IMR-90 (cell line): ENCODE measurements at regions not wholly inside any gene's neighbourhood (a gene's known extent, or its start where the extent isn't known, plus 50 kb on each side); places are given as distances from the start of the nearest gene placed in this dataset.

Source experiments
- ATAC-seq: fragments of 200-7000 bp; cut with Tn5 transposase; 2 replicates; pipeline ENCODE4 v1.9.1; 2020; ENCODE audit warnings: low read depth, mild to moderate bottlenecking, moderate library complexity
- BruUV-seq: library from RNA; stranded (reverse); fragments of 400-500 nt; replicated peaks from 2 replicates; lab custom pipeline; 2021; lab: Mats Ljungman, UMichigan
- CTCF ChIA-PET: fragments of 300-600 bp; formaldehyde crosslinking; extraction: SDS; loops from one replicate; lab custom pipeline; 2021; ENCODE audit warnings: antibody characterized with exemption; lab: Yijun Ruan, JAX
- POLR2A ChIA-PET: fragments of 300-600 bp; sonication (Branson Sonifier 250); formaldehyde crosslinking; loops from one replicate; lab custom pipeline; 2022; ENCODE audit warnings: antibody characterized with exemption; ENCODE audit not compliant: unreplicated experiment; lab: Charles Lee
- DNase-seq: peaks from one replicate; pipeline ENCODE4 v3.0.0; 2013
- H2AFZ ChIP-seq: replicated peaks from 2 replicates; pipeline ENCODE3; 2013; ENCODE audit warnings: low read length, mild to moderate bottlenecking; ENCODE audit not compliant: poor library complexity
- H2AK5ac ChIP-seq: 2 replicates; pipeline ENCODE4 v1.6.1; 2013; ENCODE audit warnings: low read depth, low read length, inconsistent platforms
- H2AK9ac ChIP-seq: replicated peaks from 2 replicates; pipeline ENCODE3; 2013; ENCODE audit warnings: mild to moderate bottlenecking, low read depth, low read length, moderate library complexity; ENCODE audit not compliant: poor library complexity
- H2BK120ac ChIP-seq: 2 replicates; pipeline ENCODE4 v1.6.1; 2013; ENCODE audit warnings: low read depth, low read length, inconsistent platforms
- H2BK15ac ChIP-seq: 3 replicates; pipeline ENCODE4 v1.6.1; 2013; ENCODE audit warnings: low read depth, low read length, inconsistent platforms
- H2BK20ac ChIP-seq: 2 replicates; pipeline ENCODE4 v1.6.1; 2013; ENCODE audit warnings: low read depth, mild to moderate bottlenecking, inconsistent platforms, low read length, moderate library complexity
- H2BK5ac ChIP-seq: 2 replicates; pipeline ENCODE4 v1.6.1; 2013; ENCODE audit warnings: mild to moderate bottlenecking, low read depth, low read length, inconsistent platforms; ENCODE audit not compliant: poor library complexity, severe bottlenecking
- H3K14ac ChIP-seq: replicated peaks from 2 replicates; pipeline ENCODE4 v1.6.1; 2013; ENCODE audit warnings: low read depth, low read length, inconsistent platforms
- H3K18ac ChIP-seq: 2 replicates; pipeline ENCODE4 v1.6.1; 2013; ENCODE audit warnings: low read depth, low read length, control low read depth
- H3K23ac ChIP-seq: 2 replicates; pipeline ENCODE4 v1.6.1; 2013; ENCODE audit warnings: low read depth, low read length, inconsistent platforms
- H3K27ac ChIP-seq: 2 replicates; pipeline ENCODE4 v1.5.1; 2013; ENCODE audit warnings: mild to moderate bottlenecking, control low read depth, low read length; ENCODE audit not compliant: insufficient read depth
- H3K27me3 ChIP-seq: 2 replicates; pipeline ENCODE4 v1.6.1; 2013; ENCODE audit warnings: low read length; ENCODE audit not compliant: control insufficient read depth, insufficient read depth
- H3K36me3 ChIP-seq: 2 replicates; pipeline ENCODE4 v1.6.1; 2013; ENCODE audit warnings: low read length, mixed read lengths; ENCODE audit not compliant: control insufficient read depth, insufficient read depth
- H3K4ac ChIP-seq: 2 replicates; pipeline ENCODE4 v1.6.1; 2013; ENCODE audit warnings: low read depth, low read length, inconsistent platforms
- H3K4me1 ChIP-seq: 2 replicates; pipeline ENCODE4 v1.6.1; 2013; ENCODE audit warnings: low read length, mixed read lengths; ENCODE audit not compliant: control insufficient read depth, insufficient read depth
- H3K4me2 ChIP-seq: 2 replicates; pipeline ENCODE4 v1.6.1; 2013; ENCODE audit warnings: low read depth, mild to moderate bottlenecking, control low read depth, low read length, moderate library complexity
- H3K4me3 ChIP-seq: 2 replicates; pipeline ENCODE4 v1.5.1; 2013; ENCODE audit warnings: low read depth, mild to moderate bottlenecking, control low read depth, low read length, moderate library complexity; ENCODE audit not compliant: insufficient read depth
- H3K56ac ChIP-seq: 2 replicates; pipeline ENCODE4 v1.6.1; 2013; ENCODE audit warnings: low read length, inconsistent platforms; ENCODE audit not compliant: insufficient read depth; ENCODE audit errors: extremely low read depth
- H3K79me1 ChIP-seq, 2 experiments: 2 replicates each; pipeline ENCODE4 v1.6.1; 2013; ENCODE audit warnings: low read length in 2 of 2, inconsistent platforms in 1 of 2, low read depth in 1 of 2
- H3K9ac ChIP-seq: 2 replicates; pipeline ENCODE4 v1.6.1; 2013; ENCODE audit warnings: low read depth, low read length, control low read depth
- H3K9me1 ChIP-seq: 2 replicates; pipeline ENCODE4 v1.6.1; 2013; ENCODE audit warnings: low read length, inconsistent platforms; ENCODE audit not compliant: insufficient read depth
- H3K9me3 ChIP-seq: 2 replicates; pipeline ENCODE4 v1.6.1; 2013; ENCODE audit warnings: low read length; ENCODE audit not compliant: control insufficient read depth, insufficient read depth
- H4K20me1 ChIP-seq: 2 replicates; pipeline ENCODE4 v1.6.1; 2013; ENCODE audit warnings: low read length, inconsistent platforms; ENCODE audit not compliant: insufficient read depth
- H4K5ac ChIP-seq: 2 replicates; pipeline ENCODE4 v1.6.1; 2013; ENCODE audit warnings: mild to moderate bottlenecking, low read depth, low read length, control low read depth
- H4K8ac ChIP-seq, 2 experiments: 2 replicates each; pipeline ENCODE4 v1.6.1; 2013; ENCODE audit warnings: low read depth in 2 of 2, low read length in 2 of 2, control low read depth in 1 of 2, inconsistent platforms in 1 of 2
- H4K91ac ChIP-seq: 2 replicates; pipeline ENCODE4 v1.6.1; 2013; ENCODE audit warnings: low read depth, low read length, inconsistent platforms; ENCODE audit not compliant: insufficient read depth
- BHLHE40 ChIP-seq: fragments of 150-350 bp; IDR thresholded peaks from 2 replicates; pipeline ENCODE4 v1.6.1; 2016; ENCODE audit warnings: mild to moderate bottlenecking, low read depth, low read length
- CEBPB ChIP-seq: IDR thresholded peaks from 2 replicates; pipeline ENCODE4 v1.6.1; 2012; ENCODE audit warnings: low read depth, low read length, improper control_type of control experiment
- CHD1 ChIP-seq: IDR thresholded peaks from 2 replicates; pipeline ENCODE4 v1.6.1; 2012; ENCODE audit warnings: low read depth, low read length, improper control_type of control experiment
- CTCF ChIP-seq: conservative IDR thresholded peaks from 2 replicates; pipeline ENCODE4 v1.5.1; 2012; ENCODE audit warnings: mild to moderate bottlenecking, low read depth, low read length, improper control_type of control experiment
- ELK1 ChIP-seq: fragments of 150-350 bp; IDR thresholded peaks from 2 replicates; pipeline ENCODE4 v1.6.1; 2016; ENCODE audit warnings: low read depth, mild to moderate bottlenecking, low read length, moderate library complexity, borderline replicate concordance
- FOS ChIP-seq: fragments of 150-350 bp; IDR thresholded peaks from 2 replicates; pipeline ENCODE4 v1.6.1; 2016; ENCODE audit warnings: low read depth, low read length
- MAFK ChIP-seq: IDR thresholded peaks from 2 replicates; pipeline ENCODE4 v1.6.1; 2012; ENCODE audit warnings: low read depth, low read length, improper control_type of control experiment
- MXI1 ChIP-seq: IDR thresholded peaks from 2 replicates; pipeline ENCODE4 v1.6.1; 2012; ENCODE audit warnings: low read depth, mild to moderate bottlenecking, low read length, moderate library complexity, borderline replicate concordance
- NFE2L2 ChIP-seq: fragments of 150-350 bp; IDR thresholded peaks from 2 replicates; pipeline ENCODE4 v1.6.1; 2016; ENCODE audit warnings: low read depth, mild to moderate bottlenecking, low read length
- POLR2A ChIP-seq: IDR thresholded peaks from 2 replicates; pipeline ENCODE4 v1.6.1; 2012; ENCODE audit warnings: mild to moderate bottlenecking, low read depth, low read length
- RAD21 ChIP-seq: IDR thresholded peaks from 2 replicates; pipeline ENCODE4 v1.6.1; 2012; ENCODE audit warnings: low read length, improper control_type of control experiment
- RCOR1 ChIP-seq: IDR thresholded peaks from 2 replicates; pipeline ENCODE4 v1.6.1; 2012; ENCODE audit warnings: mild to moderate bottlenecking, low read length, improper control_type of control experiment; ENCODE audit not compliant: insufficient replicate concordance
- RFX5 ChIP-seq: IDR thresholded peaks from 2 replicates; pipeline ENCODE4 v1.8.0; 2012; ENCODE audit warnings: low read depth, mild to moderate bottlenecking, low read length, moderate library complexity
- SMC3 ChIP-seq: fragments of 150-350 bp; IDR thresholded peaks from 2 replicates; pipeline ENCODE4 v1.6.1; 2016; ENCODE audit warnings: low read depth, mild to moderate bottlenecking, antibody characterized with exemption, low read length, moderate library complexity
- USF2 ChIP-seq: fragments of 150-350 bp; IDR thresholded peaks from 2 replicates; pipeline ENCODE4 v1.6.1; 2017; ENCODE audit warnings: mild to moderate bottlenecking, antibody characterized with exemption, low read length, low read depth
- WGBS, 2 experiments: methylation state at CpG; one replicate each; pipeline versions ENCODE4 v1.1.5 to v1.1.7; 2013; ENCODE audit warnings: missing lambda C conversion rate in 2 of 2; ENCODE audit not compliant: insufficient read length in 1 of 2; ENCODE audit errors: extremely low coverage in 2 of 2; 5-methylcytosine and 5-hydroxymethylcytosine counted together
- dilution Hi-C: fragments of 300-500 bp; cut with HindIII; formaldehyde crosslinking; loops from one replicate; pipeline ENCODE4 v1.14.3; 2018; ENCODE audit warnings: low sequenced_read_pairs; ENCODE audit not compliant: unreplicated experiment
- in situ Hi-C: fragments of 300-500 bp; cut with MboI; formaldehyde crosslinking; loops from 3 replicates; pipeline ENCODE4 v1.14.3; 2019; ENCODE audit warnings: low sequenced_read_pairs, inconsistent platforms, mixed read lengths
- intact Hi-C: fragments of 100-400 bp; cut with micrococcal nuclease; formaldehyde crosslinking; loops from 2 replicates; pipeline ENCODE4 v1.10.0; 2022

GRCh38 chr1:78329475-78329874 lies 161.3 kb upstream of the PTGFR start:
- dilution Hi-C loops, result no loop called here
- Histone ChIP-seq H2AFZ (no peak overlapping the region), H3K4ac (no peak overlapping the region), H3K36me3 (no peaks in the 10 kb centered on the region), H3K4me3 (no peak overlapping the region), H2AK9ac (no peak overlapping the region), H3K79me1 (no peaks in the 10 kb centered on the region), H2BK15ac (no peak overlapping the region), H4K20me1 (no peaks in the 10 kb centered on the region), H3K27ac (no peak overlapping the region), H3K23ac (no peak overlapping the region), H3K4me2 (no peak overlapping the region), H2BK20ac (no peak overlapping the region), H3K9ac (no peak overlapping the region), H4K91ac (no peak overlapping the region), H3K27me3 (no peaks in the 10 kb centered on the region), H3K18ac (no peak overlapping the region), H3K4me1 (no peaks in the 10 kb centered on the region), H3K9me3 (no peaks in the 10 kb centered on the region), H4K8ac (no peak overlapping the region), H2BK5ac (no peak overlapping the region), H3K56ac (no peak overlapping the region), H4K5ac (no peak overlapping the region), H2BK120ac (no peak overlapping the region), H2AK5ac (no peak overlapping the region), H3K9me1 (0 out of 2 replicates have a peak, but pooled peaks cover 2% of the 10 kb centered on the region), H3K14ac (no peak overlapping the region)
- BruUV-seq, result no TSS peak
- no CpG with 5 or more reads among the region's 5 CpGs for WGBS, 2 experiments
- CTCF ChIA-PET, result no interaction called here
- intact Hi-C loops, result no loop called here
- DNase-seq, result no peak
- TF ChIP-seq USF2, result no peak
- no peak for TF ChIP-seq RAD21
- no peak for TF ChIP-seq FOS
- TF ChIP-seq MAFK, result no peak
- no peak for TF ChIP-seq RCOR1
- no peak for TF ChIP-seq SMC3
- no peak for TF ChIP-seq RFX5
- no peak for TF ChIP-seq BHLHE40
- no peak for TF ChIP-seq ELK1
- TF ChIP-seq MXI1, result no peak
- no peak for TF ChIP-seq POLR2A
- no peak for TF ChIP-seq CTCF
- no peak for TF ChIP-seq CHD1
- TF ChIP-seq NFE2L2, result no peak
- no peak for TF ChIP-seq CEBPB
- POLR2A ChIA-PET, result no interaction called here
- ATAC-seq, result no peak
- in situ Hi-C loops, result no loop called here
